HG03064 (cell line): ENCODE measurements at regions not wholly inside any gene's neighbourhood (a gene's known extent, or its start where the extent isn't known, plus 50 kb on each side); places are given as distances from the start of the nearest gene placed in this dataset.
"Not testable (repeated sequence)": the region's sequence is repeated elsewhere in the genome, so short reads cannot be mapped to it uniquely, and the experiment has no call there.

Experiments used
- ATAC-seq: cut with Tn5 transposase; IDR thresholded peaks from one replicate; pipeline ENCODE4 v1.9.1; 2021; ENCODE audit warnings: low read depth; ENCODE audit not compliant: unreplicated experiment

DNA sequence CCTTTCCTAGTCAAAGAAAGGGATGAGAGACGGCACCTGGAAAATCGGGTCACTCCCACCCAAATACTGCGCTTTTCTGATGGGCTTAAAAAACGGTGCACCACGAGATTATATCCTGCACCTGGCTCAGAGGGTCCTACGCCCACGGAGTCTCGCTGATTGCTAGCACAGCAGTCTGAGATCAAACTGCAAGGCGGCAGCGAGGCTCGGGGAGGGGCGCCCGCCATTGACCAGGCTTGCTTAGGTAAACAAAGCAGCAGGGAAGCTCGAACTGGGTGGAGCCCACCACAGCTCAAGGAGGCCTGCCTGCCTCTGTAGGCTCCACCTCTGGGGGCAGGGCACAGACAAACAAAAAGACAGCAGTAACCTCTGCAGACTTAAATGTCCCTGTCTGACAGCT, 309.9 kb downstream of the KIF20B start:
- ATAC-seq, result not testable (repeated sequence)

DNA sequence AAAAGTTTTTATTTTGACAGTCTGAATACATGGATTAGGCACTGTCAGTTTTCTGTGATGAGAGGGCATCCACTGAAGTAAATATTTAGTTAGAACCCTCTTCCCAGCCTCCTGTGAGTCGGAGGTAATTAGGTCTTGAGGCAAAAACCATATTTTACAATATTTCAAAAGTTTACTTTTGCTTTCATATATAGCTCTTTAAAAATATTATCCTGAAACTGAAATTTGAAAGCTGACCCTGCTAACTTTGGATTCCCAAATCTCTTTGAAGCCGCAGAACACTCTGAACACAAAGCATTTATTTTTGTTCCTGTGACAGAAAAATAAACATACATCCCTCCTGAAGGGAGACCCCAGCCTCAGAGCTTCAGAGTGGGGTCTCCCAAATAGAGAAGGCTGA, 317.4 kb downstream of the KIF20B start:
- ATAC-seq, result no peak

DNA sequence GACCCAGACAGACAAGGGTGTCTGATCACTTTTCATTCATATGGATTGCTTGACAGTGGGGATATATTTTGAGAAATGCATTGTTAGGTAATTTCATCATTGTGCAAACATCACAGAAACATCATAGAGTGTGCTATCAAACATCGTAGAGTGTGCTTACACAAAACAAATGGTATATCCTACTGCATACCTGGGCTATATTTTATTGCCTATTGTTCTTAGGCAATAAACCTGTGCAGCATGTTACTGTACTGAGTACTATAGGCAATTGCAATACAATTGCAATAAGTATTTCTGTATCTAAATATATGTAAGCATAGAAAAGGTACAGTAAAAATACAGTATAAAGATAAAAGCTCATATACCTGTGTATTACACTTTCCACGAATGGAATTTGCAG, 319.1 kb downstream of the KIF20B start:
- ATAC-seq, result no peak

DNA sequence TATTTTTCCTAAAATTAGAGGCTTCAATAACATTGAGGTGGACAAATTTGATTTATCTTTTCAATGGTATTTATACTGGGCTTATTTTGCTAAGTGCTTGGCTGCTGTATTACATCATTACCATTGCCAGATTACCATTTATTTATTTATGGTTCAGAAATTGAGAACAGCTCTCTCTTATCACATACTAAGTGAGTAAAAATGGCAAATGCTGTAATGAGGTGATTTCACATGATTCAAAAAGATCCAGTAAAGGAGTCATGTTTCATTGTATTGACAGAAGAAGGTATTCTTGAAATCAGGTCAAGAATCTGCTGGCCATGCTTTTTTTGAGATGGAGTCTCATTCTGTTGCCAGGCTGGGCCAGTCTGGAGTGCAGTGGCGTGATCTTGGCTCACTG, 322.6 kb downstream of the KIF20B start:
- no peak for ATAC-seq

DNA sequence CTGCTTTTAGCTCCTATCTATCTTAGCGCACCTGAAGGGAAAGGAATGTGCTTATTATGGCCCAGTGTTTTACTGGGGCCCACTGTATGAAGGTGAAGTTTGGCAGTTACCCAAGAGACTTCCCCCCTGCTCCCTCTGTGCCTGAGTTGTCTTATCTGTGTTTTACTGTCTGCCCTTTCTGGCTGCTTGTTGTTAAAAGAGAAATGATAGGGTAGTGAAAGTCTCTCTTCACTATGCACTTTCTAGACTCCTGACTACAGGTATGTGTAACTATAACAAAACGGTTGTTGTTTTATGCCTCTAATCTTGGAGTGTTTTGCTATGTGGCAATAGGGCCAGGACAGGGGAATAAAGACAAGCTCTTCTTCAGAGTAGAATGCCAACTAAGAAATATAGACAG, 326.9 kb downstream of the KIF20B start:
- ATAC-seq, result no peak

DNA sequence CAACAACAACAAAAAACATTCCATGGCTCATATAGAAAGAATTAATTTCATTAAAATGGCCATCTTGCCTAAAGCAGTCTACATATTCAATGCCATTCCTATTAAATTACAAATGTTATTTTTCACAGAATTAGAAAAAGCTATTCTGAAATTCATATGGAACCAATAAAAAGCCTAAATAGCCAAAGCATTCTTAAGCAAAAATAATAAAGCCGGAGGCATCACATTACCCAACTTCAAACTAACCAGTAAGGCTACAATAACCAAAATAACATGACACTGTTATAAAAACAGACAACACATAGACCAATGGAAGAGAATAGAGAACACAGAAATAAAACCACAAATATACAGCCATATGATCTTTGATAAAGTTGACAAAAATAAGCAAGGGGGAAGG, 330.4 kb downstream of the KIF20B start:
- ATAC-seq, result no peak

DNA sequence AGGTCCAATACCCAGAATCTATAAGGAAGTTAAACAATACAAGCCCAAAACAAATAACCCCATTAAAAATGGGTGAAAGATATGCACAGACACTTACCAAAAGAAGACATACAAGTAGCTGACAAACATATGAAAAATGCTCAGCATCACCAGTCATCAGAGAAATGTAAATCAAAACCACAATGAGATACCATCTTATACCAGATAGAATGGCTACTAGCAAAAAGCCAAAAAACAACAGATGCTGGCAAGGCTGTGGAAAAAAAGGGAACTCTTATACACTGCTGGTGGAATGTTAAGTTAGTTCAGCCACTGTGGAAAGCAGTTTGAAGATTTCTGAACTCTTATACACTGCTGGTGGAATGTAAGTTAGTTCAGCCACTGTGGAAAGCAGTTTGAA, 331.1 kb downstream of the KIF20B start:
- ATAC-seq, result no peak

DNA sequence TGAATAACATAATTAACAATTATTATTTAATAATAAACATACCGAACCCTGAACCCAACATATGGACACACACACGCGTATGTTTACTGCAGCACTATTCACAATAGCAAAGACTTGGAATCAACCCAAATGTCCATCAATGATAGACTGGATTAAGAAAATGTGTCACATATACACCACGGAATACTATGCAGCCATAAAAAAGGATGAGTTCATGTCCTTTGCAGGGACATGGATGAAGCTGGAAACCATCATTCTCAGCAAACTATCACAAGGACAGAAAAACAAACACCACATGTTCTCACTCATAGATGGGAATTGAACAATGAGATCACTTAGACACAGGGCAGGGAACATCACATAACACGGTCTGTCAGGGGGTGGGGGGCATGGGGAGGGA, 333.5 kb downstream of the KIF20B start:
- ATAC-seq, result not testable (repeated sequence)

DNA sequence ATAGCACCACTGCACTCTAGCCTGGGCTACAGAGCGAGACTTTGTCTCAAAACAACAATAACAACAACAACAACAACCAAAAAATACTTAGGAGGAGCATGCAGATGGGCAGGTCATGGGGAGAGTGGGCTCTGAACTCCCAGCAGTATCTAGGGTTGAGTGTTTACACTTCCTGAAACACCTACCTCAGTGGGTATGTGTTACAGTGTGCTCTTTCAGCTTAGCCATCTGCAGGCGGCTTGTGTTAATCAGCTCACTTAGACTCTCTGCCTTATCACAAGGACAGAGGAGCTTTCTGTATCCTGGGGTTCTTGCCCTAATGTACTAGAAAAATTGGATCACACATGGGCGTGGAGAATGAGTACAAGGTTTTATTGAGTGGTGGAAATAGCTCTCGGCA, 340.2 kb downstream of the KIF20B start:
- ATAC-seq, result no peak

DNA sequence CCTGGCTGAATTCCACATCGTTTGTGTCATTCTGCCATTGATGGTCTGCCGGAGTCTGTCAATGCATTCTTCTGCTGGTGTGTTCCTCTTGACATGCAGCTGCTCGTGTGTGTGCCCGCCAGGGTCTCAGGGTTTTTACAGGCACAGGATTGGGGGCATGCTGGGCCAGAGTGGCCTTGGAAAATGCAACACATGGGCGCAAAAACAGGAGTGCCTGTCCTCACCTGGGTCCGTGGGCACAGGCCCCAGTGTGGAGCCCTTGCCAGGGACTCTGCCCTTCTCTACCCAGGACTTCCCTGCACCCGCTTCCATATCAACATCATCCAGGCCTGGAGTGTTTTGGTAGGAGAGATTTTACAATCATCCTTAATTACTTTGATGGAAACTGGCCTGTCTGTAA, 340.7 kb downstream of the KIF20B start:
- ATAC-seq, result no peak

DNA sequence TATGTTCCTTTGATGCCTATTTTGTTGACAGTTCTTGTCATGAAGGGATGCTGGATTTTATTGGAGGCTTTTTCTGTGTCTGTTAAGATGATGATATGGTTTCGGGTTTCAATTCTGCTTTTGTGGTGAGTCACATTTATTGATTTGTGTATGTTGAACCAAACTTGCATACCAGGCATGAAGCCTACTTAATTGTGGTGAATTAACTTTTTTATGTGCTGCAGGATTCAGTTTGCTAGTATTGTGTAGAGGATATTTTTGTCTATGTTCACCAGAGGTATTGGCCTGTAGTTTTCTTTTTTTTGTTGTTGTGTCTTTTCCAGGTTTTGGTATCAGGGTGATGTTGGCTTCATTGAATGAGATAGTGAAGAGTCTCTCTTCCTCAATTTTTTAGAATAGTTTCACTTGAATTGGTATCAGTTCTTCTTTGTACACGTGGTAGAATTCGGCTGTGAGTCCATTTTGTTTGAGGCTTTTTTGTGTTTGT, 345.9 kb downstream of the KIF20B start:
- peak; percentile 85 for ATAC-seq

DNA sequence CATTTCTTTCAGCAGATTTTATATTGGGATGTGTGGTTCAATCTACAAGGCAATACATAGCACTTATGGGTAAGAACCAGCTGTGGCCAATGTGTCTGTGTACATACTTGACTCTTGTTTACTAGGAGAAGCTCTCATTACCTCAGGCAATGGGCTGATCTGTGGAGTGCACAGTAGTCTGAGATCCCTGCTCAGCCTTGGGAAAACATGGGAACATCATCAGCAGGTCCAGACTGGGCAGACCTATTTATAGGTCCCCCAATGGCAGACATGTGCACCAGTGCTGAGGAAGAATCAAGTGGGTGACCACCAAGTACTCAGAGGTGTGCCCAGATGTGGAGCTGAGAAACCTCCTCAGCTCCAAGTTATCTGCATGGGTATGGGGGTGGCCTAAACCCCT, 349.7 kb downstream of the KIF20B start:
- no peak for ATAC-seq

DNA sequence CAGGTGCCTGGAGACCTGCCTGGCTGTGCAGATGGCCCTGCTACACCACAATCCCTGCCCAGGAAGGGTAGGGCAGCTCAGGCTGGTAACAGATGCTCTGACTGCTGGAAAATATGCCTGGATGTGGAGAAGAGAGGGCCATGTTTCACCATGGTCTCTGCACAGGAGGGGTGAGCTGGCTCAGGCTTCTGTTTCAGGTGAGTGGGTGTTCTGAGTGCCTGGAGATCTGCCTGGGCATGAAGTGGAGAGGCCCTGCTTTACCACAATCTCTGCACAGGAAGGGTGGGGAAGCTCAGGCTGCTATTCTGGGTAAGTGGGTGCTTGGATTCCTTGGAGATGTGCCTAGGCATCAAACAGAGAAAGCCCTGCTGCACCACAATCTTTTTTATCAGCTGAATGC, 350.1 kb downstream of the KIF20B start:
- no peak for ATAC-seq

DNA sequence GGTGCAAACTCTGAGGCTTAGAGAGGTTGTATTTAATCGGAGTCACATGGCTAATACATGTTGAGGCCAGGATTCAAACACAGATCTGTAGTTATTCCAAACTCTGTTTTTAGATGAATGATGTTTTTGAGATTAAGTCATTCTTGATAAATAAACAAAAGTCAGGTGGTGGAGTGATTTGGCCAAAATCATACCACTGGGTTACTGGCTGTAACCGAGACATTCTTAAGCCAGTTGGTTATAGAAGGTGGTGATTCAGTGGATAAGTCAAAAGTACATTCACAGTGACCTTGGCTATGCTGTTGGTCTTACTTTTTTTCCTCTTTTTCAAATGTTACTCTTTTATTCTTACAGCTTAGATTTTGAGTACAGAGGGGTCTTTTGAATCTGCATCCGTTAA, 361.4 kb downstream of the KIF20B start:
- ATAC-seq, result no peak

DNA sequence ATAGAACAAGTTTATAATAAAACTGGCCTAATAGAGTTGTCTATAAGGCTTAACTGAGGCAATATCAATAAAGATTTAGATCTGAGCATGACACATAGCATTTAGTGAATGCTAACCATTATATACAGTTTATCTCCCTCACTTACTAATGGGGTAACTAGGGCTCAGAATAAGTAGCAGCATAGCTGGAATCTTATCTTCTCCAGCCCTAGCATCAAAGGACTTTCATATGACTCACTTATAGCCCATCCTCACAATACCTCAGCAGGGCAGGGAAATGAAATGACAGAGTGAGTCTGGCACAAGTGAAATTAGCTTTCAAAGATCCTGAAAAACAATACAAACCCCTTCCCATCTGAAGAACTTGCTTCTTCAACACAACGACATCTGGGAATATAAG, 362.9 kb downstream of the KIF20B start:
- no peak for ATAC-seq

DNA sequence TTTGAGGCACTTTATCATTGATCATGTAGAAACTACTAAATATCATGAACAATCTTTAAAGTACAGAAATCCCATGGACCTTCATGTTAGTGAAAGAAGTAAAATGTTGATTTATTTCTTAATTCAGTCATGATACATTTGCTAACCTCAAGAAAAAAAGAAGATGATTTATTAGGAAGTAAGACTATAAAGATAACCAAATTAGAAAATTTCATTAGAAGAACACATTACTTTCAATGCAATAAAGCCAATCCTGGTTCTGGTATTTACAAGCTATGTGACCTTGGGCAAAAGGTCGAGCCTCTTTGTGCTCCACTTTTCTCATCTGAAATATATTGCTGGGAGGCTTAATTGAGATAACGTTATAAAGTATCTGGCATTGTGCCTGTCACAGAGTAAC, 365.0 kb downstream of the KIF20B start:
- ATAC-seq, result no peak

DNA sequence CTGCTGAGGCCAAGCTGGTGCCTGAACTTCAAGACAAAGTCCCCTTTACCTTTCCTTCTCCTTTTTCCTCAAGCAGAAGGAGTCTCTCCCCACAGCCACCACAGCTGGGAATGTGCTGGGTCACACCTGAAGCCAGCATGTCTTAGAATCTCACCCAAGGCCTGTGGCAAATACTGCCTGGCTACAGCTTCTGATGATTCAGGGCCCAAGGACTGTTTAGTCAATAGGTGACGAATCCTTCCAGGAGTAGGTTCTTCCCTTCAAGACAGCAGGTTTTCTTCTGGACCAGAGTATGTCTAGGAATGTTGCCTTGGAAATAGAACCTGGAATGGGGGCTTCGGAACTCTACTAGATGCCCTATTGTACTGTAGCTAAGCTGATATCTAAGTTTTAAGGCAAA, 374.6 kb downstream of the KIF20B start:
- no peak for ATAC-seq

DNA sequence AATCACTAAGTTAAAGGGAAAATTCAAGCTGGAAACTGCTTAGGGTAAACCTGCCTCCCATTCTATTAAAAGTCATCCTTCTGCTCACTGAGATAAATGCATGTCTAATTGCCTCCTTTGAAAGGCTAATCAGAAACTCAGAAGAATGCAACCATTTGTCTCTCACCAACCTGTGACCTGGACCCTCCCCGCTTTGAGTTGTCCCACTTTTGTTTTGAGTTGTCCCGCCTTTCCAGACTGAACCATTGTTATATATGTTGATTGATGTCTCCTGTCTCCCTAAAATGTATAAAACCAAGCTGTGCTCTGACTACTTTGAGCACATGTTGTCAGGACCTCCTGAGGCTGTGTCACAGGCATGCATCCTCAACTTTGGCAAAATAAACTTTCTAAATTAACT, 378.4 kb downstream of the KIF20B start:
- ATAC-seq, result no peak

DNA sequence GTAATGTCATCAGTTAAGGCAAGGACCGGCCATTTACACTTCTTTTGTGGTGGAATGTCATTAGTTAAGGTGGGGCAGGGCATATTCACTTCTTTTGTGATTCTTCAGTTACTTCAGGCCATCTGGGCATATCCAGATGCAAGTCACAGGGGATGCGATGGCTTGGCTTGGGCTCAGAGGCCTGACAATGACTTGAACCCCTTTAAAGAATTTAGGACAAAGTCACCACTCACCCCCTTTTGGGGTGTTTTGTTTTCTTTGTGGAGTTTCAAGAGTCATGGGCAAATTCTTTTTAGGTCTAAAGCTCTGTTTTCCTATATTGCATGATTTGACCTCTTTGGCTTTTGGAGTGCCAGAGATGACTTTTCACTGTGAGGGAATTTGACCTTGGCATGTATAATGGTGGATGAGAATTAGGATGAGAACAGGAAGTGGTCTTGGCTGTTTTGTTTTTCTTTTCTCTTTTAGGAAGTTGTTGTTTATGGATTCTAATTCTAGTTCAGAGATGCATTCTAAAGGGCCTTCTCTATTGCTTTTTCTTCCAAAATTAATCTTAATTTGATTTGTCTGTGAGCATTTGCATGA, 385.3 kb downstream of the KIF20B start:
- ATAC-seq, result not testable (repeated sequence)

DNA sequence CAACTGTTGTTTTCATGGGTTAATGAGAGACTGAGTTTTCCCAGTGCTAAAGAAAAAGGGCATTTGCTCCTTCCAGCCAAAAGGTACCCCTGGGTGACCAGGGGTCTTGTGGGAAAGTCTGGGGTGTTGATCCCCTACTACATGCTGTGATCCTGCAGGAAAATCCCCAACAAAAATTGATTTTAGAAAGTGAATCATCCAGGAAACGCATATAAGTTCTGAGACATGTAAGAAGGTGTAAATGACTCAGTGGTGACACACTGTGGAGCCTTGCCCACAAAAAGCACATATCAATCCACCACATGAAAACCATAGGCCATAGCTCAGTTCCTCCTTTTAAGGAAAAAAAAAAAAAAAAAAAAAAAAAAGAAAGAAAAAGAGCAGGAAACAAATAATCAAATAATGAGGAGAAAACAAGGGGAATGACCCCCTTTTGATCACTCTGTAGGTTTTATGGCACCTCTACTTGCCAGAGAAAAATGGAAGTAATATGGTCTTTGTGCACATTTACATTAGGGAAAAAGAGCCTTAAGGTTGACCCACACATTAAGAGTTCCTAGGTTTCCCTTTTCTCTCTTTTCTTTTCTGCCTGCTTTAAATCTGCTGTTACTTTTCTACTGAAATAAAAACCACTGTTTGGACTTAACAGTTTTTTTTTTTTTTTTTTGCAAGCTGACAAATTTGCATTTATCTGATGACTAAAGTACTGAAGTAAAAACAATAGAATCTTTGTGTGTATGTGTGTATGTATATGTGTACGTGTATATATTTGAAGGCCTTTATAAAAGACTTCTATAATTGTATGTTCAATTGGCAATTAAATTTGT, 386.0 kb downstream of the KIF20B start:
- peak; percentile 100 for ATAC-seq

DNA sequence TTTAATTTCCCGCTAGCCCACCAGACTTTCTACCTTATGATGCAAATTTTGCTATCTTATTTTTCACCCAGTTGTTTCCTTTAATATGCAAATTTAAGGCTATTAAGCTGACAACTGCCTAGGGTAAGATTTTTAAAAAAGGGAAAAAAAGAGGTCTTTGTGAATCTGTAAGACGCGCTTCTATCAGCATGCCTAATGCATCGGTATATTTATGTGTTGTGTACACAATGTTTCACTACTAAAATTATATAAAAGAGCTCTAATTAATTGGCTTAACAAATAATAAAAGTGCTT, 386.6 kb downstream of the KIF20B start:
- no peak for ATAC-seq

DNA sequence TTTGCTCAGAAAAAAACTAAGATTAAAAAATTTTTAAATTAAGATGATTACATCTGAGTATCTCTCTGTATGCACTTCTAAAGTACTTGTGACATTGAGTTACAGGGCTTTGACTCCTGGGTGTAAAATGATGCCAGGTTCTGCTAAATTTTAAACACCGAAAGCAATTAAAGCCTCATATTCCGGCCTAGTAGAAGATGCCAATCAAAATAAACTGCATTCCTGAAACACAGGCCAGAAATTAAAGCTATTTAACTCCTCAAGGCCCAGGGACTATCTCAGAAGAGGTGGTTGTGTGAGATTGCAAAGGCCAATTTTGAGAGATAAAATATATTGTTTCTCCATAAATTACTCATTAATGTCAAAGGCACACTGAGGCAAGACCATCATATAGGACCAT, 388.3 kb downstream of the KIF20B start:
- ATAC-seq, result no peak
